Lower leg skin (tissue), 3 donors: ENCODE measurements at regions not wholly inside any gene's neighbourhood (a gene's known extent, or its start where the extent isn't known, plus 50 kb on each side); places are given as distances from the start of the nearest gene placed in this dataset.

Source experiments
- CTCF ChIP-seq, 3 donors: fragments of 450-650 bp; IDR thresholded peaks; one replicate each; pipeline ENCODE4 v1.5.1; 2016; ENCODE audit warnings: antibody characterized with exemption in 3 of 3, mild to moderate bottlenecking in 3 of 3, moderate library complexity in 2 of 3
- POLR2A ChIP-seq, 2 donors: fragments of 450-650 bp; IDR thresholded peaks; one replicate each; pipeline ENCODE4 v1.6.1; 2016 to 2017; ENCODE audit warnings: antibody characterized with exemption in 2 of 2, mild to moderate bottlenecking in 1 of 2, moderate library complexity in 1 of 2

DNA sequence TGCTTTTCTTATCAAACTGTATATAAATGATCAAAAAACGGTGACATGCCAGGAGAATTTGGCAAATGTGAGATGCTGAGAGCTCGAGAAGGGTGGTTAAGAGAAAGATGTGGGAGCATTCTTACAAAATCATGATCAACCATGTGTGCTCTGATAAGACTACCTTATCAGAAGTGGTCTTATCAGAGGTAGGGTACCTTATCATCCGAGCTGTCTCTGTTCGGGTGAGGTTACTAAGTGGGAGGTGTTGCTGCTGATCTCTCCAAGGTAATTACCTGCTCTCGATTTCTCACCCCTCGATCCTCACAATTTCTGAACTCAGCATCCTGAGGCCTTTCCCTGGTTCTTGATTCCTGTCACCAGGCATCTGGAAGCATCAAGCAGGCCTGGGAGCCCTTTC is 813.0 kb upstream of the ID2 start:
- TF ChIP-seq CTCF (IDR thresholded peaks at IDR 0.05) (no peak), POLR2A (IDR thresholded peaks at IDR 0.05) (no peak)
